Mesendoderm (in vitro differentiated cells): ENCODE measurements at regions not wholly inside any gene's neighbourhood (a gene's known extent, or its start where the extent isn't known, plus 50 kb on each side); places are given as distances from the start of the nearest gene placed in this dataset.

Experiments used
- DNase-seq: peaks from one replicate; pipeline ENCODE4 v3.0.0; 2013
- H2AK5ac ChIP-seq: 2 replicates; pipeline ENCODE4 v1.6.1; 2013; ENCODE audit warnings: low read length, inconsistent platforms
- H2BK120ac ChIP-seq: 2 replicates; pipeline ENCODE4 v1.6.1; 2013; ENCODE audit warnings: low read depth, mild to moderate bottlenecking, low read length, moderate library complexity, mixed read lengths
- H2BK15ac ChIP-seq: replicated peaks from 2 replicates; pipeline ENCODE4 v1.6.1; 2013; ENCODE audit warnings: low read depth, mild to moderate bottlenecking, moderate library complexity
- H2BK5ac ChIP-seq: 2 replicates; pipeline ENCODE4 v1.6.1; 2013; ENCODE audit warnings: low read length, inconsistent platforms
- H3K18ac ChIP-seq: 2 replicates; pipeline ENCODE4 v1.6.1; 2013; ENCODE audit warnings: mild to moderate bottlenecking, low read length, mixed read lengths
- H3K23ac ChIP-seq: one replicate; pipeline ENCODE4 v1.6.1; 2013; ENCODE audit warnings: low read length
- H3K27ac ChIP-seq: 2 replicates; pipeline ENCODE4 v1.5.1; 2013; ENCODE audit warnings: low read depth, mild to moderate bottlenecking, inconsistent platforms, low read length, moderate library complexity
- H3K27me3 ChIP-seq: 2 replicates; pipeline ENCODE4 v1.6.1; 2013; ENCODE audit warnings: low read length, control low read depth, mild to moderate bottlenecking, inconsistent platforms; ENCODE audit not compliant: insufficient read depth, poor library complexity
- H3K36me3 ChIP-seq: 2 replicates; pipeline ENCODE4 v1.6.1; 2013; ENCODE audit warnings: low read length, inconsistent platforms; ENCODE audit not compliant: control insufficient read depth, insufficient read depth
- H3K4ac ChIP-seq: one replicate; pipeline ENCODE4 v1.6.1; 2013; ENCODE audit warnings: low read depth, mild to moderate bottlenecking, low read length, moderate library complexity
- H3K4me1 ChIP-seq: 2 replicates; pipeline ENCODE4 v1.6.1; 2013; ENCODE audit warnings: low read depth, low read length, inconsistent platforms; ENCODE audit not compliant: control insufficient read depth
- H3K4me2 ChIP-seq: 2 replicates; pipeline ENCODE4 v1.6.1; 2013; ENCODE audit warnings: low read length
- H3K4me3 ChIP-seq: 2 replicates; pipeline ENCODE4 v1.5.1; 2013; ENCODE audit warnings: mild to moderate bottlenecking, low read length
- H3K56ac ChIP-seq: one replicate; pipeline ENCODE4 v1.6.1; 2013; ENCODE audit warnings: low read length
- H3K79me1 ChIP-seq: 2 replicates; pipeline ENCODE4 v1.6.1; 2013; ENCODE audit warnings: low read length, inconsistent platforms
- H3K79me2 ChIP-seq: 2 replicates; pipeline ENCODE4 v1.6.1; 2013; ENCODE audit warnings: mild to moderate bottlenecking, low read length; ENCODE audit not compliant: control insufficient read depth, insufficient read depth
- H3K9ac ChIP-seq: 2 replicates; pipeline ENCODE4 v1.6.1; 2013; ENCODE audit warnings: low read length, inconsistent platforms
- H4K5ac ChIP-seq: one replicate; pipeline ENCODE4 v1.6.1; 2013; ENCODE audit warnings: low read length
- H4K8ac ChIP-seq: one replicate; pipeline ENCODE4 v1.6.1; 2013; ENCODE audit warnings: low read depth, mild to moderate bottlenecking, control low read depth, low read length, moderate library complexity
- WGBS: extraction: QIAGEN DNeasy Blood & Tissue Kit; methylation state at CpG from one replicate; pipeline ENCODE4 v1.1.7; 2013; ENCODE audit warnings: low lambda C conversion rate, missing lambda C conversion rate; ENCODE audit not compliant: insufficient coverage; ENCODE audit errors: extremely low coverage; 5-methylcytosine and 5-hydroxymethylcytosine counted together

GRCh38 chr13:58843567-58843966 lies 1212.0 kb downstream of the PCDH17 start:
- Histone ChIP-seq H3K79me2 (no peaks in the 10 kb centered on the region), H3K9ac (no peak overlapping the region), H3K36me3 (no peaks in the 10 kb centered on the region), H3K56ac (peak overlapping the region; percentile 57), H2AK5ac (no peak overlapping the region), H4K5ac (no peak overlapping the region), H3K27me3 (no peaks in the 10 kb centered on the region), H3K4me1 (no peaks in the 10 kb centered on the region), H3K18ac (peak overlapping the region; percentile 6), H3K79me1 (no peaks in the 10 kb centered on the region), H4K8ac (no peak overlapping the region), H2BK120ac (peak overlapping the region; percentile 30), H3K4me2 (no peak overlapping the region), H3K4me3 (no peak overlapping the region), H3K27ac (peak overlapping the region; percentile 72), H3K23ac (no peak overlapping the region), H2BK5ac (peak overlapping the region; percentile 90), H2BK15ac (no peak overlapping the region), H3K4ac (peak overlapping the region; percentile 78)
- WGBS: no CpG with 5 or more reads among the region's 6 CpGs
- DNase-seq: peak; percentile 59

- Histone ChIP-seq H2BK5ac (no peak overlapping the region), H2BK15ac (no peak overlapping the region), H3K79me2 (no peaks in the 10 kb centered on the region), H2BK120ac (no peak overlapping the region), H4K8ac (no peak overlapping the region), H3K4me2 (no peak overlapping the region), H3K36me3 (no peaks in the 10 kb centered on the region), H3K4ac (no peak overlapping the region), H3K18ac (no peak overlapping the region), H3K4me1 (no peaks in the 10 kb centered on the region), H3K9ac (no peak overlapping the region), H4K5ac (no peak overlapping the region), H3K27ac (no peak overlapping the region), H3K23ac (no peak overlapping the region), H3K27me3 (no peaks in the 10 kb centered on the region), H3K79me1 (no peaks in the 10 kb centered on the region), H3K4me3 (no peak overlapping the region), H3K56ac (no peak overlapping the region), H2AK5ac (no peak overlapping the region)
- DNase-seq: no peak
Measured at GRCh38 chr13:58850161-58850560, 1218.6 kb downstream of the PCDH17 start.

GRCh38 chr13:58852076-58852475 lies 1220.5 kb downstream of the PCDH17 start:
- no peak for DNase-seq
- Histone ChIP-seq H3K56ac (no peak overlapping the region), H2BK120ac (no peak overlapping the region), H3K23ac (no peak overlapping the region), H3K79me2 (no peaks in the 10 kb centered on the region), H3K36me3 (no peaks in the 10 kb centered on the region), H3K4me3 (no peak overlapping the region), H3K18ac (no peak overlapping the region), H4K8ac (no peak overlapping the region), H2BK5ac (no peak overlapping the region), H3K4me2 (no peak overlapping the region), H3K79me1 (no peaks in the 10 kb centered on the region), H3K9ac (no peak overlapping the region), H4K5ac (no peak overlapping the region), H3K27ac (no peak overlapping the region), H3K4me1 (no peaks in the 10 kb centered on the region), H3K27me3 (no peaks in the 10 kb centered on the region), H2BK15ac (no peak overlapping the region), H2AK5ac (no peak overlapping the region), H3K4ac (no peak overlapping the region)
- WGBS: no CpG with 5 or more reads among the region's 1 CpG

GRCh38 chr13:58855283-58855682 lies 1223.7 kb downstream of the PCDH17 start:
- no peaks in the 10 kb centered on the region for H3K79me2 ChIP-seq
- no CpG with 5 or more reads among the region's 1 CpG for WGBS
- H2BK5ac ChIP-seq: no peak overlapping the region
- no peak overlapping the region for H2BK15ac ChIP-seq
- H4K5ac ChIP-seq: no peak overlapping the region
- H3K4me3 ChIP-seq: no peak overlapping the region
- H3K9ac ChIP-seq: no peak overlapping the region
- no peak overlapping the region for H3K18ac ChIP-seq
- peak; percentile 20 for DNase-seq
- H3K23ac ChIP-seq: no peak overlapping the region
- no peaks in the 10 kb centered on the region for H3K79me1 ChIP-seq
- H4K8ac ChIP-seq: no peak overlapping the region
- H3K36me3 ChIP-seq: no peaks in the 10 kb centered on the region
- H3K4ac ChIP-seq: no peak overlapping the region
- no peak overlapping the region for H3K56ac ChIP-seq
- no peak overlapping the region for H2BK120ac ChIP-seq
- no peak overlapping the region for H3K4me2 ChIP-seq
- no peak overlapping the region for H2AK5ac ChIP-seq
- H3K27me3 ChIP-seq: no peaks in the 10 kb centered on the region
- no peaks in the 10 kb centered on the region for H3K4me1 ChIP-seq
- no peak overlapping the region for H3K27ac ChIP-seq

GRCh38 chr13:58858870-58859371 lies 1227.4 kb downstream of the PCDH17 start:
- Histone ChIP-seq H3K23ac (no peak overlapping the region), H2BK120ac (no peak overlapping the region), H3K56ac (no peak overlapping the region), H3K4me1 (no peaks in the 10 kb centered on the region), H3K4ac (no peak overlapping the region), H3K18ac (no peak overlapping the region), H2BK5ac (no peak overlapping the region), H3K27me3 (no peaks in the 10 kb centered on the region), H3K36me3 (no peaks in the 10 kb centered on the region), H3K79me1 (no peaks in the 10 kb centered on the region), H3K27ac (no peak overlapping the region), H3K4me2 (no peak overlapping the region), H3K9ac (no peak overlapping the region), H4K5ac (no peak overlapping the region), H4K8ac (no peak overlapping the region), H2AK5ac (no peak overlapping the region), H2BK15ac (no peak overlapping the region), H3K4me3 (no peak overlapping the region), H3K79me2 (no peaks in the 10 kb centered on the region)
- no peak for DNase-seq
- no CpG with 5 or more reads among the region's 37 CpGs for WGBS

GRCh38 chr13:58865286-58865685 lies 1233.7 kb downstream of the PCDH17 start:
- Histone ChIP-seq H3K27ac (no peak overlapping the region), H3K27me3 (no peaks in the 10 kb centered on the region), H3K79me1 (no peaks in the 10 kb centered on the region), H3K36me3 (no peaks in the 10 kb centered on the region), H3K79me2 (no peaks in the 10 kb centered on the region), H4K8ac (no peak overlapping the region), H3K4me1 (no peaks in the 10 kb centered on the region), H2BK120ac (no peak overlapping the region), H3K18ac (no peak overlapping the region), H3K23ac (no peak overlapping the region), H3K9ac (no peak overlapping the region), H2BK5ac (no peak overlapping the region), H2BK15ac (no peak overlapping the region), H3K4ac (no peak overlapping the region), H3K4me3 (no peak overlapping the region), H2AK5ac (no peak overlapping the region), H3K4me2 (no peak overlapping the region), H4K5ac (no peak overlapping the region), H3K56ac (no peak overlapping the region)
- DNase-seq: no peak
